ENCODE measurements at regions not wholly inside any gene's neighbourhood (a gene's known extent, or its start where the extent isn't known, plus 50 kb on each side); places are given as distances from the start of the nearest gene placed in this dataset.

DNA sequence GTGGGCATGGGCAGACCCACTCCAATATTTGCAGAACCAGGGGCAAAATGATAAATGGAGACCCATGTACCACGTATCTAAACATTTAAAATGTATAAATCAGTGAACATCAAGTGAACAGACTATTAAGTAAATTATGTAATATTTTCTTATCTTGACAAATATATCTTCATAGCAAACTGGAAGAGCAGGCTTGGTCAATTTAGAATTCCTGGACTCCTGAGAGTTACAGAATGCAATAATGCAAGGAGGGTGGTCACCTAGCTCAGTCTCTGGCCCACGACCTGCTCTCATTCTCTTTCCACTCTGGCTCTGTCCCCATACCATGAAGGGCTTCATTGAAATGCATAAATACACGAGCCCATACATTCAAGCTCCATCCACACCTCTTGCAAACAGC is 398.0 kb downstream of the ENC1 start:
- TF ChIP-seq, protein P1, sequence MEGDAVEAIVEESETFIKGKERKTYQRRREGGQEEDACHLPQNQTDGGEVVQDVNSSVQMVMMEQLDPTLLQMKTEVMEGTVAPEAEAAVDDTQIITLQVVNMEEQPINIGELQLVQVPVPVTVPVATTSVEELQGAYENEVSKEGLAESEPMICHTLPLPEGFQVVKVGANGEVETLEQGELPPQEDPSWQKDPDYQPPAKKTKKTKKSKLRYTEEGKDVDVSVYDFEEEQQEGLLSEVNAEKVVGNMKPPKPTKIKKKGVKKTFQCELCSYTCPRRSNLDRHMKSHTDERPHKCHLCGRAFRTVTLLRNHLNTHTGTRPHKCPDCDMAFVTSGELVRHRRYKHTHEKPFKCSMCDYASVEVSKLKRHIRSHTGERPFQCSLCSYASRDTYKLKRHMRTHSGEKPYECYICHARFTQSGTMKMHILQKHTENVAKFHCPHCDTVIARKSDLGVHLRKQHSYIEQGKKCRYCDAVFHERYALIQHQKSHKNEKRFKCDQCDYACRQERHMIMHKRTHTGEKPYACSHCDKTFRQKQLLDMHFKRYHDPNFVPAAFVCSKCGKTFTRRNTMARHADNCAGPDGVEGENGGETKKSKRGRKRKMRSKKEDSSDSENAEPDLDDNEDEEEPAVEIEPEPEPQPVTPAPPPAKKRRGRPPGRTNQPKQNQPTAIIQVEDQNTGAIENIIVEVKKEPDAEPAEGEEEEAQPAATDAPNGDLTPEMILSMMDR (conservative IDR thresholded peaks at IDR 0.05; ENCODE audit: low read length): no peak
- TF ChIP-seq EZH2phosphoT487 (IDR thresholded peaks at IDR 0.05; ENCODE audit: borderline replicate concordance): no peak

All from Loucy (cell line).